HFFc6 (cell line): ENCODE measurements at regions not wholly inside any gene's neighbourhood (a gene's known extent, or its start where the extent isn't known, plus 50 kb on each side); places are given as distances from the start of the nearest gene placed in this dataset.

Source experiments
- DNase-seq: peaks from one replicate; pipeline ENCODE4 v3.0.0-alpha.2; 2018
- H3K27ac Mint-ChIP-seq: 2 replicates; pipeline ENCODE4 v1.8.0; 2020; ENCODE audit warnings: mild to moderate bottlenecking, mixed read lengths
- H3K27me3 Mint-ChIP-seq: 2 replicates; pipeline ENCODE4 v1.8.0; 2021; ENCODE audit warnings: mild to moderate bottlenecking, moderate library complexity, mixed read lengths; ENCODE audit not compliant: insufficient read depth
- H3K36me3 Mint-ChIP-seq: 2 replicates; pipeline ENCODE4 v1.8.0; 2021; ENCODE audit warnings: low read depth, mixed read lengths
- H3K4me1 Mint-ChIP-seq: 2 replicates; pipeline ENCODE4 v1.8.0; 2020; ENCODE audit warnings: low read depth, mixed read lengths
- H3K4me3 Mint-ChIP-seq: 2 replicates; pipeline ENCODE4 v1.8.0; 2020; ENCODE audit warnings: mild to moderate bottlenecking, moderate library complexity, mixed read lengths
- H3K9me3 Mint-ChIP-seq: 2 replicates; pipeline ENCODE4 v1.8.0; 2020; ENCODE audit warnings: mild to moderate bottlenecking, mixed read lengths
- TF ChIP-seq, protein P1 (sequence below): fragments of 200-600 bp; sonication (generic); IDR thresholded peaks from 2 replicates; pipeline ENCODE4 v1.5.0; 2021; ENCODE audit warnings: antibody characterized with exemption, mild to moderate bottlenecking

DNA sequence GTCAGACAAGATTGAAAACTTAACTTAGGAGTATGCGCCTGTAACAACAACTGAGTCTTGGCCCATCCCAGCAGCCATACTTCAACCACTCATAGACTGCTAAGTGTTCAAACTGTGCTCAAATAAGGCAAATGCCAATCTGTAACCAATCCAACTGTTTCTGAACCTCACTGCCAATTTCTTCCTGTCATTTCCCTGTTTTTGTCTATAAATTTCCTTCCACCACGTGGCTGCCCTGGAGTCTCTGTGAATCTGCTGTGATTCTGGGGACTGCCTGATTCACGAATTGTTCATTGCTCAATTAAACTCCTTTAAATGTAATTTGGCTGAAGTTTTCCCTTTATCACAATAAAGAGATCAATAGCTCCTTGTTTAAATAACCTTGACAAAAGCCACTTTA is 50.8 kb upstream of the FREM2 start:
- no peaks in the 10 kb centered on the region for H3K27me3 Mint-ChIP-seq
- no peaks in the 10 kb centered on the region for H3K4me1 Mint-ChIP-seq
- no peaks in the 10 kb centered on the region; the same call in 1 of the 2 replicates for H3K9me3 Mint-ChIP-seq
- H3K36me3 Mint-ChIP-seq, result no peaks in the 10 kb centered on the region
- TF ChIP-seq, protein P1, sequence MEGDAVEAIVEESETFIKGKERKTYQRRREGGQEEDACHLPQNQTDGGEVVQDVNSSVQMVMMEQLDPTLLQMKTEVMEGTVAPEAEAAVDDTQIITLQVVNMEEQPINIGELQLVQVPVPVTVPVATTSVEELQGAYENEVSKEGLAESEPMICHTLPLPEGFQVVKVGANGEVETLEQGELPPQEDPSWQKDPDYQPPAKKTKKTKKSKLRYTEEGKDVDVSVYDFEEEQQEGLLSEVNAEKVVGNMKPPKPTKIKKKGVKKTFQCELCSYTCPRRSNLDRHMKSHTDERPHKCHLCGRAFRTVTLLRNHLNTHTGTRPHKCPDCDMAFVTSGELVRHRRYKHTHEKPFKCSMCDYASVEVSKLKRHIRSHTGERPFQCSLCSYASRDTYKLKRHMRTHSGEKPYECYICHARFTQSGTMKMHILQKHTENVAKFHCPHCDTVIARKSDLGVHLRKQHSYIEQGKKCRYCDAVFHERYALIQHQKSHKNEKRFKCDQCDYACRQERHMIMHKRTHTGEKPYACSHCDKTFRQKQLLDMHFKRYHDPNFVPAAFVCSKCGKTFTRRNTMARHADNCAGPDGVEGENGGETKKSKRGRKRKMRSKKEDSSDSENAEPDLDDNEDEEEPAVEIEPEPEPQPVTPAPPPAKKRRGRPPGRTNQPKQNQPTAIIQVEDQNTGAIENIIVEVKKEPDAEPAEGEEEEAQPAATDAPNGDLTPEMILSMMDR, result no peak
- DNase-seq, result no peak
- no peak overlapping the region for H3K4me3 Mint-ChIP-seq
- H3K27ac Mint-ChIP-seq, result no peak overlapping the region

DNA sequence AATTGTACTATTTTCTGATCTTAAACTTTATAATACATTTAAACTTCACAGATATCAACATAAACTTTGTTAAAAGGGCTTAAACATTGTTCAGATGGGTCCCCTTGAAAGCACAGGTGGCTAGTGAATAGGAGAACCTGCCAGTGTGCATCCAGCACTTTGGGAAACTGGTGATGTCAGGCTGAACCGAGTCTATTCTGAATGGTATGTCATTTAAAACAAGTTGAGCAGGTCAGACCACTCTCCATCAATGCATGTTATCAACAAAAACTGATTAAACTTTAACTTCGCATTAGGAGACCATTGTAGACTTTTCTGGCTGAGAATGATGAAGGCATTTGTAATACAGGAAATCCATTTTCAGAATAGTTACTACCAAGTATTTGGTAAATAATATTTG is 50.1 kb upstream of the FREM2 start:
- Mint-ChIP-seq H3K27me3 (no peaks in the 10 kb centered on the region), H3K27ac (no peak overlapping the region), H3K4me3 (no peak overlapping the region), H3K36me3 (no peaks in the 10 kb centered on the region), H3K4me1 (no peaks in the 10 kb centered on the region), H3K9me3 (no peaks in the 10 kb centered on the region; the same call in 1 of the 2 replicates)
- no peak for DNase-seq
- TF ChIP-seq, protein P1, result no peak
